ENCODE measurements at regions not wholly inside any gene's neighbourhood (a gene's known extent, or its start where the extent isn't known, plus 50 kb on each side); places are given as distances from the start of the nearest gene placed in this dataset.

DNA sequence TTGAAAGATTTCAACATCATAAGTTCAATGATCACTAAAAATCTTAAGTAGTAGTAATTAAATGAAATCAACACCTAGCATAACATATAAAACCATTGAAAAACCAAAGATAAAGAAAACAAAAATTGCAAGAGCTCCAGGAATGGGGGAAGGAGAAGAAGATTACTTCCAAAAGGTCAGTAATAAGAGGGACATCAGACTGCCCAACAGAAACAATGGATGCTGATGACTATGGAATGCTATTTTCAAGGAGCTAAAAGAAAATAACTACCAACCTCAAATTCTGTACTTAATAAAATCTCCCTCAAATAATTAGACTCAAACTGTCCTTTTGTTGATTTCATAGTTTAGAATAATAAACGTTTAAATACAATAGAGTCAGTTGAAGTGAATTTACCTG is 314.5 kb upstream of the LMO3 start:
- TF ChIP-seq CTCF (IDR thresholded peaks at IDR 0.05): no peak
- no peak for TF ChIP-seq EP300 (IDR thresholded peaks at IDR 0.05)
